ENCODE measurements at regions not wholly inside any gene's neighbourhood (a gene's known extent, or its start where the extent isn't known, plus 50 kb on each side); places are given as distances from the start of the nearest gene placed in this dataset.

GRCh38 chr5:104540448-104540847, 977.9 kb upstream of the NUDT12 start:
- 41 to 78% methylated on average over 1 of the region's 1 CpG for WGBS, 2 donors
- H3K9me3 ChIP-seq (ENCODE audit: control insufficient read depth in 4 of 4, insufficient read depth in 3 of 4, low read length in 3 of 4) = no peaks in the 10 kb centered on the region
- TF ChIP-seq, protein P1, sequence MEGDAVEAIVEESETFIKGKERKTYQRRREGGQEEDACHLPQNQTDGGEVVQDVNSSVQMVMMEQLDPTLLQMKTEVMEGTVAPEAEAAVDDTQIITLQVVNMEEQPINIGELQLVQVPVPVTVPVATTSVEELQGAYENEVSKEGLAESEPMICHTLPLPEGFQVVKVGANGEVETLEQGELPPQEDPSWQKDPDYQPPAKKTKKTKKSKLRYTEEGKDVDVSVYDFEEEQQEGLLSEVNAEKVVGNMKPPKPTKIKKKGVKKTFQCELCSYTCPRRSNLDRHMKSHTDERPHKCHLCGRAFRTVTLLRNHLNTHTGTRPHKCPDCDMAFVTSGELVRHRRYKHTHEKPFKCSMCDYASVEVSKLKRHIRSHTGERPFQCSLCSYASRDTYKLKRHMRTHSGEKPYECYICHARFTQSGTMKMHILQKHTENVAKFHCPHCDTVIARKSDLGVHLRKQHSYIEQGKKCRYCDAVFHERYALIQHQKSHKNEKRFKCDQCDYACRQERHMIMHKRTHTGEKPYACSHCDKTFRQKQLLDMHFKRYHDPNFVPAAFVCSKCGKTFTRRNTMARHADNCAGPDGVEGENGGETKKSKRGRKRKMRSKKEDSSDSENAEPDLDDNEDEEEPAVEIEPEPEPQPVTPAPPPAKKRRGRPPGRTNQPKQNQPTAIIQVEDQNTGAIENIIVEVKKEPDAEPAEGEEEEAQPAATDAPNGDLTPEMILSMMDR (IDR thresholded peaks at IDR 0.05; ENCODE audit: control extremely low read depth, extremely low read depth) = no peak
- H3K27me3 ChIP-seq (ENCODE audit: control insufficient read depth in 3 of 3, insufficient read depth in 3 of 3, low read length in 2 of 3) = no peaks in the 10 kb centered on the region
- ATAC-seq (ENCODE audit: insufficient read depth, low FRiP score) (no peak), DNase-seq (peak; percentile 84 to 97 (median 96))
- H3K4me3 ChIP-seq = no peak overlapping the region
- no peak overlapping the region for H3K27ac ChIP-seq (ENCODE audit: low read depth in 1 of 2, low read length in 1 of 2)
- peak overlapping the region in 1 of 2 donors; percentile 19 for H3K9ac ChIP-seq (ENCODE audit: insufficient read depth in 1 of 2, low read length in 2 of 2)
- peaks cover 0 to 21% (median 0%) of the 10 kb centered on the region in 5 donors for H3K4me1 ChIP-seq (ENCODE audit: control insufficient read depth in 5 of 5, insufficient read depth in 5 of 5, low read length in 5 of 5)
- H3K36me3 ChIP-seq (ENCODE audit: control insufficient read depth in 4 of 4, insufficient read depth in 4 of 4, low read length in 4 of 4) = no peaks in the 10 kb centered on the region

DNA sequence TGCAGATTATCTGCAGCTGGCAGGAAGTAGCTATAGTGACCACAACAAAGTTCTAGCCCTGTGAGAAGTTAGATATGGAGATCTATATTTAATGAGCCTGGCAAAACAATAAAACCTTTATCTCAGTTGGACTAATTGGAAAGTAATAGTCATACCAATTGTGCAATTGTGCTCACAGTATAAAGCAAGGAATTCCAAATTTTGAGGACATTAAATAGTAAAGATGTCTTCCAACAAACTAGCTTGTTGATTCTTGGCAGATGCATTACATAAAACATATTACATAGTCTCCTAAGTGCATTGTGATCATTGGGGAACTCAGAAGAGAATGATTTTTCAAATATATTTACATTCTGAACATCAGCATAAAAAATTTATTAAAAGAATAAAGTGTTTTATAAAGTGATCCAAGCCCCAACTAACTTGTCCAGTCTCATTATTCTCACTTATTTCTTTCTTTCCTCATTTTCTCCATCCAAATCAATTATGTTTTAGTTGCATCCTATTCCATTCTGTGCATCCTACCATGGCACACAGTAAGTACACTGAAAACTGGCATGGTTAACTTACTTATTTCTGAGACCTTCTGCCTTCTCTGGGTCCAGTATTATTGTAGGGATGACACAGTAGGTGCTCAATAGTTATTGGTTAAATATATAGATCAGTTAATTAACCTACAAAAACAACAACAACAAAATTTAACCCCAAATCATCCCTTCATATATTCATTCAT, 977.2 kb upstream of the NUDT12 start:
- ATAC-seq (ENCODE audit: insufficient read depth, low FRiP score) (no peak), DNase-seq (peak in 2 of 3 donors; percentile 93 to 94)
- Histone ChIP-seq H3K27ac (ENCODE audit: low read depth in 1 of 2, low read length in 1 of 2) (no peak overlapping the region), H3K9me3 (ENCODE audit: control insufficient read depth in 4 of 4, insufficient read depth in 3 of 4, low read length in 3 of 4) (no peaks in the 10 kb centered on the region), H3K4me1 (ENCODE audit: control insufficient read depth in 5 of 5, insufficient read depth in 5 of 5, low read length in 5 of 5) (peaks cover 0 to 21% (median 0%) of the 10 kb centered on the region in 5 donors), H3K27me3 (ENCODE audit: control insufficient read depth in 3 of 3, insufficient read depth in 3 of 3, low read length in 2 of 3) (no peaks in the 10 kb centered on the region), H3K9ac (ENCODE audit: insufficient read depth in 1 of 2, low read length in 2 of 2) (no peak overlapping the region), H3K36me3 (ENCODE audit: control insufficient read depth in 4 of 4, insufficient read depth in 4 of 4, low read length in 4 of 4) (no peaks in the 10 kb centered on the region), H3K4me3 (no peak overlapping the region)
- TF ChIP-seq, protein P1 (IDR thresholded peaks at IDR 0.05; ENCODE audit: control extremely low read depth, extremely low read depth) = no peak

GRCh38 chr5:104538734-104539133, 976.1 kb upstream of the NUDT12 start:
- peak; percentile 41 to 88 (median 81) for DNase-seq
- no peak overlapping the region for H3K4me3 ChIP-seq
- TF ChIP-seq, protein P1 (IDR thresholded peaks at IDR 0.05; ENCODE audit: control extremely low read depth, extremely low read depth) = no peak
- H3K9ac ChIP-seq (ENCODE audit: insufficient read depth in 1 of 2, low read length in 2 of 2) = no peak overlapping the region
- H3K4me1 ChIP-seq (ENCODE audit: control insufficient read depth in 5 of 5, insufficient read depth in 5 of 5, low read length in 5 of 5) = peaks cover 0 to 21% (median 0%) of the 10 kb centered on the region in 5 donors
- no peak overlapping the region for H3K27ac ChIP-seq (ENCODE audit: low read depth in 1 of 2, low read length in 1 of 2)
- no peaks in the 10 kb centered on the region for H3K36me3 ChIP-seq (ENCODE audit: control insufficient read depth in 4 of 4, insufficient read depth in 4 of 4, low read length in 4 of 4)
- no peak for ATAC-seq (ENCODE audit: insufficient read depth, low FRiP score)
- 79 to 89% methylated on average over 6 of the region's 6 CpGs for WGBS, 2 donors
- H3K9me3 ChIP-seq (ENCODE audit: control insufficient read depth in 4 of 4, insufficient read depth in 3 of 4, low read length in 3 of 4) = no peaks in the 10 kb centered on the region
- H3K27me3 ChIP-seq (ENCODE audit: control insufficient read depth in 3 of 3, insufficient read depth in 3 of 3, low read length in 2 of 3) = no peaks in the 10 kb centered on the region

DNA sequence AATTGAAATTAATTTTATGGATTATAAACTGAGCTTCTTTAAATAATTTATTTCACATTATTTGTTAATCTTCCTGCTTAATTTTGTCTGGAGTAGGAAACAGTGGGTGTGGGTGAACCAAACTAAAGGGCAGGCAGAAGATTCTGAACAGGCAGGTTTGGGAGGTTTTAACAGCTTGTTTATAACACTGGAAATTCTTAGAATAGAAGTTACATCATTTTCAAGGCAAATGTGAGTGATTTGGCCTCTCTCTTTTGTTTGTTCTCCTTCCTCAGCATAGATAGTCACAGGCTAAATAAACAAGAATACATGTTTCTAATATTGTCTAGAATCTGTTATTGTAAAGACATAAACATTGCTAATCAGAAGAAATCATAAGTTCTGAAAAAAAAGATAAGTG, 970.9 kb upstream of the NUDT12 start:
- Histone ChIP-seq H3K27me3 (ENCODE audit: control insufficient read depth in 3 of 3, insufficient read depth in 3 of 3, low read length in 2 of 3) (no peaks in the 10 kb centered on the region), H3K4me3 (no peak overlapping the region), H3K36me3 (ENCODE audit: control insufficient read depth in 4 of 4, insufficient read depth in 4 of 4, low read length in 4 of 4) (no peaks in the 10 kb centered on the region), H3K4me1 (ENCODE audit: control insufficient read depth in 5 of 5, insufficient read depth in 5 of 5, low read length in 5 of 5) (peaks cover 0 to 7% (median 0%) of the 10 kb centered on the region in 5 donors), H3K9ac (ENCODE audit: insufficient read depth in 1 of 2, low read length in 2 of 2) (no peak overlapping the region), H3K27ac (ENCODE audit: low read depth in 1 of 2, low read length in 1 of 2) (no peak overlapping the region), H3K9me3 (ENCODE audit: control insufficient read depth in 4 of 4, insufficient read depth in 3 of 4, low read length in 3 of 4) (no peaks in the 10 kb centered on the region)
- DNase-seq = peak in 1 of 3 donors; percentile 29
- ATAC-seq (ENCODE audit: insufficient read depth, low FRiP score) = no peak
- TF ChIP-seq, protein P1 (IDR thresholded peaks at IDR 0.05; ENCODE audit: control extremely low read depth, extremely low read depth) = no peak
